GM10266 (cell line): ENCODE measurements at regions not wholly inside any gene's neighbourhood (a gene's known extent, or its start where the extent isn't known, plus 50 kb on each side); places are given as distances from the start of the nearest gene placed in this dataset.

Source experiments
- DNase-seq: peaks from one replicate; pipeline ENCODE4 v3.0.0; 2012; ENCODE audit errors: extremely low spot score
- TF ChIP-seq, protein P1 (sequence below): IDR thresholded peaks from 2 replicates; pipeline ENCODE4 v1.5.1; 2012; ENCODE audit warnings: mild to moderate bottlenecking, low read depth; ENCODE audit not compliant: control insufficient read depth, insufficient read depth; ENCODE audit errors: missing control alignments

DNA sequence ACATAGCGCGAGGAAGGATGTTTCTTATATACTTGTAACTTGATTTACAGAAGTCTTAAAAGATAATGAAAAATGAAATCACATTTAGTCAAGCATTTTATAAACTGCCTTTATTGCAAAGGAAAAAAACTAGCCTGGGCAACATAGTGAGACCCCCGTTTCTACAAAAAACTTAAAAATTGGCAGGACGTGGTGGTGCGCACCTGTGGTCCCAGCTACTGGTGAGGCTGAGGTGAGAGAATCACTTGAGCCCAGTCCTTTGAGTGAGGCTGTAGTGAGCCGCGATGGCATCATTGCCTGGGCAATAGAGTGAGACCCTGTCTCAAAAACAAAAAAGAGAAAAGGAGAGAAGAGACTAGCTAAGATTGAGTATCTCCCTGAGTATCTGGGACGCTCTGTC lies 145.2 kb upstream of the CIBAR2 start:
- no peak for DNase-seq
- TF ChIP-seq, protein P1, sequence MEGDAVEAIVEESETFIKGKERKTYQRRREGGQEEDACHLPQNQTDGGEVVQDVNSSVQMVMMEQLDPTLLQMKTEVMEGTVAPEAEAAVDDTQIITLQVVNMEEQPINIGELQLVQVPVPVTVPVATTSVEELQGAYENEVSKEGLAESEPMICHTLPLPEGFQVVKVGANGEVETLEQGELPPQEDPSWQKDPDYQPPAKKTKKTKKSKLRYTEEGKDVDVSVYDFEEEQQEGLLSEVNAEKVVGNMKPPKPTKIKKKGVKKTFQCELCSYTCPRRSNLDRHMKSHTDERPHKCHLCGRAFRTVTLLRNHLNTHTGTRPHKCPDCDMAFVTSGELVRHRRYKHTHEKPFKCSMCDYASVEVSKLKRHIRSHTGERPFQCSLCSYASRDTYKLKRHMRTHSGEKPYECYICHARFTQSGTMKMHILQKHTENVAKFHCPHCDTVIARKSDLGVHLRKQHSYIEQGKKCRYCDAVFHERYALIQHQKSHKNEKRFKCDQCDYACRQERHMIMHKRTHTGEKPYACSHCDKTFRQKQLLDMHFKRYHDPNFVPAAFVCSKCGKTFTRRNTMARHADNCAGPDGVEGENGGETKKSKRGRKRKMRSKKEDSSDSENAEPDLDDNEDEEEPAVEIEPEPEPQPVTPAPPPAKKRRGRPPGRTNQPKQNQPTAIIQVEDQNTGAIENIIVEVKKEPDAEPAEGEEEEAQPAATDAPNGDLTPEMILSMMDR, result no peak

DNA sequence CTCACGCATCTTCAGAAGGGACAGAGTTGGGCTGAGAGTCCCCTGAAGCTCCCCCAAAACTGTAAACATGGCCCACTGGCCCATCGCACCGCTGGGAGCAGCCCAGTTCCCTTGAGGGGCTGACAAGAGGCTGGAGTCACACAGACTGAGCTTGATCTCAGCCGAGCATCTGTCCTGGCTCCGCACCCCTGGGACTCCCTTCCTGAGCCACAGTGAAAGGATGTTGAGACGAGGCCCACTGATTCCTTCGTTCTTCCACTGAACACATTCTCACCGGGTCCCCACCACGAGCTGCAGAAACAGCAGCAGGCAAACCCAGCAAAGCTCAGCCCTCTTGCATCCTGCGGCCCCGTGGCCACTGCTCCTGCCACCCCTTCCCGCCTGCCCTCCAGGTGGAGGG lies 145.9 kb upstream of the CIBAR2 start:
- no peak for DNase-seq
- TF ChIP-seq, protein P1, result no peak

DNA sequence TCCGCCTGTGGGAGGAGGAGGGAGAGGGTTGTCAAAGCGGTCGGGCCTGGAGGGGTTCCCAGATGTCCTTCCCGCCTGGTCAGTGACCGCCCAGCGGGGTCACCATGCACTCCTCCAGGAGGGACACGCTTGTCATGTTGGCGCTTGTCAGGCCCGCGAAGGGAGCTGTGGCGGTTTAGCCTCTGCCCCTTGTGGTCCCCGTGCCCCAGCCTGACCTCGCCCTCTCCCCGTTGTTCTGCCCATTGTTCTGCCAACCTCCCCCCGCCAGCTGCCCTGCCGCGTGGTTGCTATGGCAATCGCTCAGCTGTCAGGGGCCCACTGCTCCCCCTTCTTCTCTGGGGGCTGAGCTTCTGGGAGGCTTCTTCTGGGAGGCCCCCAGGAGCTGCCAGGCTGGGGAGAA lies 146.4 kb upstream of the CIBAR2 start:
- TF ChIP-seq, protein P1, result no peak
- DNase-seq, result no peak

DNA sequence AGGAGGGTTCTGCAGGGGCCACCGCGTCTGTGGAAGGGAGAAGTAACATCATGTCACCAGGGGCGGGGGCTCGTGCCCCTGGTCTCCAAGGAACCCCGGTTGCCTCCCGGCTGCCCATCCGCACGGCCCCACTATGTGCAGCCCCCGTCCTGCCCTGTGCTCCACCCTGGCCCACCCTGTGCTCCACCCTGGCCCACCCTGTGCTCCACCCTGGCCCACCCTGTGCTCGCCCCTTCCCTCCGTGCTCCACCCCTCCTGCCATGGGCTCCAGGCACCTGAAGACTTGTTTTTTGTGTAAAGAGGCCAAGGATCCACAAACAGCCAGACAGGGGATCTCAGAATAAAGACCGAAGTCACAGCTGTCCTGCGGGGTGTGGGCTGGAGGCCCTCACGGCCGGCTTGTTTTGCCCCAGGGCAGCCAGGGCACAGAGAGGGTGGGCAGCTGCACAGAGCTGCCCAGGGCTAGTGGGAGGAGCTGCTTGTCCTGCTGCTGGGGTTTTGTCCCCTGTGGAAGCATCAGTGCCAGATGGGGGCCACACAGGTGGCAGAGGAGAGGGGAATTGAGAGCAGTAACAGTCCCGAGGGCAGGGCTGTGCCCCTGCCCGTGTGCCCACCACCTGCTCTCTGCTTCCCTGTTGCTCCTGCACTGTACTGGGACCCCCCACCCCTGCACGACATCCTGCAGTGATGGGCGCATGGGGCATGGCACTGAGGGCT lies 147.0 kb upstream of the CIBAR2 start:
- no peak for DNase-seq
- TF ChIP-seq, protein P1, result no peak

DNA sequence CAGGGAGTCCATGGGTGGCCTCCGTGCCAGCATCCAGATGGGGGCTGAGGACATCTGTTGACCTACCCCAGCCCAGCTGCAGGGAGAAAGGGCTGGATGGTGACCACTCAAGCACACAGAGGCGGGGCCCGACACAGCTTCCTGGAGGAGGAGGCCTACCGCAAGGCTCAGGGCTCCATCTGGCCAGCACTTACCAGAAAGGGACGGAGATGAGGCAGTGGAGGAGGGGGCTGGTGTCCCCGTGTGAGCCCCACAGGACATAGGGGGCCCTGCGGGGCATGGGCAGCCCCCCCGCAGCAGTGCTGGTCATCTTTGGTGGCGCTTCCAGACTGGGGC lies 147.5 kb upstream of the CIBAR2 start:
- DNase-seq, result no peak
- TF ChIP-seq, protein P1, result no peak

DNA sequence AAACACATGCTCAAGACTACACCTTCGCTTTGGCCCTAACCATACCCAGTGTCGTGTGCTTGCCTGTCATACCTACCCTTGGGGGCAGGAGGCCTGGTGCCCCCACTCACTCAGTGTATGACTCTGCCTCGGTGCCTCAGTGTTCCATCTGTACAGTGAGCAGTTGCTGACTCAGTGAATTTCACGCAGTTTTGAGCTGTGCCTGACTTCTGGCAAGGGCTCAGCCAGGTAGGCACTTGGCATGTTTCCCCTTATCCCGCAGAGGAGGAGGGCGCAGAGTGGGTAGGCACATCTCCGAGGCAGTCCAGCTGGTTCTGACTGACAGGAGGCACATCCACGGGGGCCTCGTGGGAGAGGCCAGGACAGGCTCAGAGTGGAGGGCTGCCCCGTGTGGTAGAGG lies 148.9 kb upstream of the CIBAR2 start:
- TF ChIP-seq, protein P1, result no peak
- DNase-seq, result no peak

DNA sequence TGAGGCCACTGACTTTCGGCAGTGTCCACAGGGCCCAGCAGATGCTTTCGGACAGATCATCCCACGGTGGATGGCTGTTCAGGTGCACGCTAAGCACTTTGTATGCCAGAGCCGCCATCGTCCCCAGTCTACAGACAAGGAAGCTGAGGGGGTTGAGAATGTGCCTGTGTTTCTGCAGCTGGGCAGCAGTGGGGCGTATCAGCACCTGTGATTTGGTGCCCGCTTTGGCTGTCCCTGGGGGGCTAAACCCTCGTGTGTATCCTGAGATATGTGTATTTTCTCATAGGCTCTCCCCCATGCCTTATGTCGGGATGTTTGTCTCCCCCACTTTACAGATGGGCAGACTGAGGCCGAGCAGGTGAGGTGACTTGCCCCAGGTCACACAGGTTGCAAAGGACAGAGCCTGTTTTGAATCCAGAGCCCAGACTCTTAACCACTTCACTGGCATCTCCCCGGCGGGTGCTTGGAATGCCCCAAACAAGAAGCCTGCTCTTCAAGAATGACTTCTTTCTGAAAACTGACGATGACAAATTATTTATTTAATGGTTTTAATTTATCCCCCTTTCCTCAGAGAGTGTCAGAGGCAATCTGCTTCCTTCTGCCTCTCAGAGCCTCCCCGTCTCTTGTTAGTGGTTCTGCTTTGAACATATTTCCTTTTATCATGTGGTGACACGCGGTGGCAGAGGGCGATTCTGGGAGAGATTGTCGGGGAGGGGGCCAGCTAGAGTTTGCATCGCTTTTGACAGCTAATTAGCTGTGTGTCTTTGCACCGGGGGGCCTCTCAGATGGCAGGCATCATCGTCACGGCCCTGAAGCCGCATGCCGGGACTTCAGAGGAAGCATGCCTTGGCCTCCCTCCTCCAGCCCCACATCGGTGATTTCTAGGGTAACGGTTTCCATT lies 149.6 kb upstream of the CIBAR2 start:
- DNase-seq, result no peak

More for the DNA sequence above, 149.6 kb upstream of the CIBAR2 start:
- TF ChIP-seq, protein P1, result no peak
